ENCODE measurements at regions not wholly inside any gene's neighbourhood (a gene's known extent, or its start where the extent isn't known, plus 50 kb on each side); places are given as distances from the start of the nearest gene placed in this dataset.

- TF ChIP-seq CTCF (IDR thresholded peaks at IDR 0.05): no peak
- TF ChIP-seq POLR2A (IDR thresholded peaks at IDR 0.05): no peak
Measured at GRCh38 chr9:65411336-65411735, 126.3 kb upstream of the FOXD4L5 start.
